Body of pancreas (tissue), 4 donors: ENCODE measurements at regions not wholly inside any gene's neighbourhood (a gene's known extent, or its start where the extent isn't known, plus 50 kb on each side); places are given as distances from the start of the nearest gene placed in this dataset.

Experiments used
- CTCF ChIP-seq, 7 experiments: fragments of 450-650 bp in 4 of 7; fragments of 200-600 bp in 3 of 7; sonication (generic) in 3 of 7; IDR thresholded peaks; one replicate each; pipeline ENCODE4 v1.5.1; 2016 to 2019; ENCODE audit warnings: antibody characterized with exemption in 7 of 7
- POLR2A ChIP-seq, 3 donors: fragments of 450-650 bp; IDR thresholded peaks; one replicate each; pipeline ENCODE4 v1.6.1; 2016; ENCODE audit warnings: antibody characterized with exemption in 3 of 3, mild to moderate bottlenecking in 2 of 3

GRCh38 chr16:55217392-55217791, 106.6 kb upstream of the IRX6 start:
- TF ChIP-seq CTCF (IDR thresholded peaks at IDR 0.05) (no peak), POLR2A (IDR thresholded peaks at IDR 0.05) (no peak)
